Putamen (tissue), 1 donor: ENCODE measurements at regions not wholly inside any gene's neighbourhood (a gene's known extent, or its start where the extent isn't known, plus 50 kb on each side); places are given as distances from the start of the nearest gene placed in this dataset.

ENCODE experiments used
- DNase-seq: peaks from one replicate; pipeline ENCODE4 v3.0.0-alpha.2; 2016; ENCODE audit warnings: low spot score

DNA sequence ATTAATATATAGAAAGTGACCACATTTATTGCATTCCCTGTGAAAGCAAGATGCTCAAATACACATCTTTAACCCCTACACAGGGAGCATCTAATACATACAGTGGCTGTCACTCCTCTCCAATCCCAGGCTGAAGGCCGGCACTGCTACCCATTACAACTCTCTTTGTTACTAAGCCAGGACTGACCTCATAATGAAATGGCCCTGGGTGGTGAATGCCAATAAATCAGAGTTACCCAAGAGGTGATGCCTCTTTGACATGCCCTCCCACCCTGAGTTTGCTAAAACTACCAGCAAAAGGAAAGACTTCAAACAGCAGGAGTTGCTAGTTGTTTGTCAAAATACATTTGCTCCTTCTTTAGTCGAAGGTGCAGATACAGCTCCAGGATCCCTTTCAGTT lies 214.2 kb downstream of the FOXA2 start:
- no peak for DNase-seq

DNA sequence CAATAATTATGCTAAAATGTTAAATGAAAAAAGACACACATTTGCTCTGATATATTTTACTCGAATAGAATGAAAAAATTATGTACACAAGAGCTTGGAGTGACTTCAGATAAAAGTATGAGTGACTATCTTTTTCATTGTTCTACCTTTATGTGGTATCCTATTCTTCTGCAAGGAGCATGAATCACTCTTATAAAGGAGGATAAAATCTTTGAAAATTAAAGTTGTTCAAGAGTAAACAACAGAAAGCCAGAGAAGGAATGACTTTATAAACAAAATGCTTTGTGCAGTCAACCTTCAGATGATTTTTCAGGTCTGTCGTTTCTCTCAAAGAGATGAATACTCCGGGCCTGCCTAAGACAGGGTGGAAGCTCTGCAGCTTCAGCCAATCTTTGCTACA lies 215.3 kb downstream of the FOXA2 start:
- DNase-seq, result no peak

DNA sequence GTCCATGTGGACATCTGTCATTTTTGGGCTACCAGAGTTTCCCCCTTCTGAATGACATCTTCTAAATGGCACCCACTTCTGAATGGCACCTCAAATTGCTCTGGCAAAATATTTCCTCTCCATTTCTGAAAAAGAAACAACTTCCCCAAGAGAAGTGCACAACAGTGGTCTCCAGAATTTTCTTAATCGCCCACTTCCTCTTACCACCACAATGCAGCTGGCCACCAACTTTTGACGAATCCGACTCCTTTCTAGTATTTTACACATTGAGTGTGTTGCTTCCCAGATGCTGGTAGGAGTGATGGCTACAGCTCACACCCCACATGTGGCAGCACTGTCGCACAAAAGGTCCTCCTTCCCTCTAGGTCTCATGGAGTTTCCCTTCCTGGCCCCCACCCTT lies 216.1 kb downstream of the FOXA2 start:
- DNase-seq, result no peak

DNA sequence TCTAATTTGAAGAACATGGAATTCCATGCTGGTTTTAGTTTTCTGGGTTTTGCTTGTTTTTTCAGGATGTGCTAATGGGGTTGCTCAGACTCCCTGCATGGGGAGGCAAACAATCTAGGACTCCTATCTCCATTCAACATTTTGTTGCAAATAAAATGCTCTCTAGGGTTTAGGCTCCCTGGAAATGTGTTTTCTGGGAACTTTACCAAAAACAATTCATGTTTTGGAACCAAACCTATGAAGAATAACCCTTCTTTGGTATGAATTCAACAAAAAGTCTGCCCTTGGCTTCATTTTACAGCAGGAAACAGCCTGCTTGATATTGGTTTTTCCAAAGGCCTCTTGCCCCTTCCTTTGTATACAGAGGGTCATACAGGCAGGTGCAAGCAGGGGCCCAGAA lies 217.7 kb downstream of the FOXA2 start:
- DNase-seq, result no peak

DNA sequence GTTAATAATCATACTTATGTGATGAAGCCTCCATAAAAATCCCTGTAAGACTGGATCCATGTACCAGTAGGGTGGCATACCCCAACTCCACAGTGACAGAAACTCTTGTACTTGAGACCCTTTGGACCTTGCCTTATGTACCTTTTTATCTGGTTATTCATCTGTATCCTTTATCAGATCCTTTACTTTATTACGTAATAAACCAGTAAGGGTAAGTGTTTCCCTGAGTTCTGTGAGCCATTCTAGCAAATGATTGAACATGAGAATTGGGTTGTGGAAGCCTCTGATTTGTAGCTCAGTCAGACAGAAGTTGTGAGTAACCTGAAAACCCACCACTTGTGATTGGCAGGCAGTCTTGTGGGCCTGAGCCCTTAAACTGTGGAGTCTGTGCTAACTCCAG lies 229.7 kb downstream of the FOXA2 start:
- no peak for DNase-seq

DNA sequence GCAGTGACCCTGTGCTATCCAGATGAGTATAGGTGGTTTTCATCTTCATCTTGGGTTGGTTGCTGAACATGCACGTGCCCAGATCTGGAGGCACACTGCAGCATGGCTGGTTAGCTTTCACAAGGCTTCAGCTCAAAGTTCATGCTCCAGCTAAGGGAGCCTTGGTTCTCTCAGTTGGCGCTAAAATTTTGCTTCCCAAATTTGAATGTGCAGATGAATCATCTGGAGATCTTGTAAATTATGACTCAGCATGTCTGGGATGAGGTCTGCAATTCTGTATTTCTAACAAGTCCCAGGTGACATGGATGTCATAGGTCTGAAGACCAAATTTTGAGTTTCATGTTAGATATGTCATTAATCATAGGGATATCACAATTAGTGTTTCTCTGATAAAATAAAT lies 230.8 kb downstream of the FOXA2 start:
- DNase-seq, result no peak

DNA sequence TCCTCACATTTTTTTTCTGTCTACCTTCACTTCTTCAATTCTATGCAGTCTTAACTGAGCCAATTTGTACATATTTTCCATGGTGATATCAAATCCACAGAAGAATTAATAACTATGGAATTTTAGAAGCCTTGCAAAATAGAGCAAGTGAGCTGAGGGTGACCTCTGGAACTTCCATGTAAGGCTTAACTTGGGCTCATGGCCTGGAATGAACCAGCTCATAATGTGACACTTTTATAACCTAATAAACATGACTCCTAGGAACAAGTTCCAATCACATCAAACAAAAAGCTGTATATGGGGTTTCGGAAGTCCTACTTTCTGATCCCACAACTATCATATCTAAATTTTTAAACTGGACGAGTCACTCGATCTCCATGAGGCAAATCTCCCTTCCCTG lies 232.4 kb downstream of the FOXA2 start:
- no peak for DNase-seq

DNA sequence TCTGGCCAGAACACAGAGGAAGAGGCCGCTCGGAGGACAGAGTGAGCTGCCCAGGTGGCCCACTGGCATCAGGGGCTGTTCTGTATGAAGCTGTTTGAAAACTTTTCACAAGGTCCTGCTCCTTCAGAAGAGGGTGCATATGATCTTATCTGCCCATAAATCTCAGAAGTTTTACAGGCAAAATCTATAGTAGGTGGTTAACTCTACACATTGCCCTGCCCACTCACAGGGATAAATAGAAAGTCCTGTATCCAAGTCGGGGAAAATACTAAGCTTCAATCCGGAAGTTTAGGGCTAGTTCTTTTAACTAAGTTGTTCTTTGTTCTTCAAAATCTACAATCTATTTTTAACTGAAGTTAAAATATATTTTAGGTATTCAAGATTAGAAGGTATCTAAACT lies 233.7 kb downstream of the FOXA2 start:
- DNase-seq, result no peak

DNA sequence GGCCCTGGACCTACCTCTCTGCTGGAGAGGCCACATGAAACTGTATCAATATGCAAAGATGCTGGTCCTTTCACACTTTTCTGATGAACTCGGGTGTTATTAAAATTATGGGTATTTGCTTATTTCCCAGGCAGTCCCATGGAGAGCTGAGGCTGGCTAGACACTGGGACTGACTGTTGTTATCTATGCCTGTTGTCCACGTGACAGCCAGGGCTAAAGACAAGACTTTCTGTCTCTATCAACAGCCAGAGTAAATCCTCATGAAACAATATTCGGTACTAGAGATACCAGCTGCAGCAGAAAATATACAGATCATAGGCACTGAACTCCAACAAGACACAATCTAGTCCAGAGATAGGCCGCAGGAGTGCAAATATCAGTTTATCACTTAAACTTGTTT lies 236.4 kb downstream of the FOXA2 start:
- DNase-seq, result no peak

DNA sequence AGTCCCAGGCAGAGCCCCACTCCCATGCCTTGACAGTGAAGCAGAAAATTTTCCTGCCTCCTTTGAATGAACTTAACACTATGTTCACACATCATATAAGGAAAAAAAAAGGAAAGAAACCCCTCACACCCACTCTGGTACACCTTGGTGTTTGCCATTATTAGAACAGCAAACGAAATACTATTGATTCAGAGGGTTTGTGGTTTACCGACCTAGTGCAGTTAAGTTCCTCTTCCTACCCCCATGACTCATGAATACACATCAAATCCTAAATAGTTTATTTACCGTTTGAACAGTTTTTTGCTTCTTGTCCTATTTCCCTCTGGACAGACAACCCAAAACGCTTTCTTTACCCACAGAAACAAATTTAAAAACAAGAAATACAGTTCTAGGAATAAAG lies 237.7 kb downstream of the FOXA2 start:
- no peak for DNase-seq

DNA sequence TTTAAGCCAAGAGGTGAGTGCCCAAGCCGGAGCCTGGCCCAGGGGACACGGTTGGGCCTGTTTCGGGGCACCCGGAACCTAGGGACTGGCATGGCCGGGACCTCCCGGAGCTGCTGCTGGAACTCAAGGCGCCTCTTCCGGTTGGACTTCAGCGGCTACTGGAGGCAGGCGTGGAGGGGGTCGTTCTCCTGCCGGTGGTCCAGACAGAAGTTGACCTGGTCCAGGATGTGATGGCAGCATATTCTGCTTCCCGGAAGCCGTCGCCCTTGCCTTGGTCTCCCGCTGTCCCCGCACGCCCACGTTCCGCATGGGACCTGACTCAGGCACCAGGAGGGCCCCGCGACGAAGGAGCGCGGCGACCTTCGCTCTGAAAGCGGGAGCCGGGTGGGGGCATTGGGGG lies 240.8 kb downstream of the FOXA2 start:
- DNase-seq, result no peak

DNA sequence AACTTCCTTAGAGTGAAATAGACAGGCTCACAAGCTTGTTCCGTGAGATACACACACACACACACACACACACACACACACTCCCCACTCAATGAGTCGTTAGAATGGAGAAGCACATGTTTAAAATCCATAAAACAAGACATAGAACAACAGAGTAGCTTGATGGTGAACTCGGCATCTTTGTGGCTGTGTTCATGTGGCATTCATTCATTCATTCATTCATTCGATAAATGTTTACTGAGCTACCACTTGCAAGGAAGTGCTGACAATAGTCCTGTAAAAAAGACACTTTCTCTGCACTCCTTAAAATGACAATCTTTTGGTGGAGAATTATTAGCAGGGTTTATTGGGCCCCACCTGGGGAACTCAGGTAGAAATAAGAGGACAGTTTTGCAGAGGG lies 242.0 kb downstream of the FOXA2 start:
- DNase-seq, result no peak

DNA sequence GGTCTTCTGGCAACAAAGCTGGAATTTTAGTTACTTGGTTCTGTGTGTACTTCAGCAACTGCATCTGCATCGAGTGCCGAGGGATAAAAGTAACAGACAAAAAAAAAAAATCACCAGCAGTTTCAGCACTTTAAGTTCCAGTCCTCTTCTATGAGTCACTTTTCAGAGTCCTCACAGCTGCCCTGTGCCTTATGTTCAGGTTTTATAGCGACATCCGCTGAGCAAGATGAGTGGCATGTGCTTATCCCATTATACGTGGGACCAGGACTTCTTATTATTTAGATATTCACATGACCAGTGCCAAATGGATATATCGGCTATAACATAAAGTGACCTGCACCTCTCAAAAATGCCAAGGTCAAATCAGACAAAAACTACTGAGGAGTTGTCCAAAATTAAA lies 242.9 kb downstream of the FOXA2 start:
- DNase-seq, result no peak

DNA sequence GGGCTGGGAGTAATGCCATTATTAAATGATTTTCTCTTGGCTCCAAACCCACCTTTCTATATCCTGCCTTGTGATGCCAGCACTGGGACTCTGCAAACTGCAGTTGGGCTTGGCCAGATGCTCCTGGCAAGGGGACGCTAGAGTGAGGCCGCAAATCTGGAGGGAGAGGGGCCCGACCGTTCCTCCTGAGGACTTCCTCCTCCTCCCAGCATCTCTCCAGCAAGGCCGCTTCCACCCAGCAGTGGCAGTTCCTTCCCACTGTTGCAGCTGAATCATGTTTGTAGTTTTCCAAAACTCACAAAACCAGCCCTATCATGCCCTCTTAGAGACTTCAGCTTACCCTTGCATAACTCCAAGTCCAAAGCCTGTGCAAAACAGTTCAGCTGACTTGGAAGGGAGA lies 244.4 kb downstream of the FOXA2 start:
- no peak for DNase-seq

DNA sequence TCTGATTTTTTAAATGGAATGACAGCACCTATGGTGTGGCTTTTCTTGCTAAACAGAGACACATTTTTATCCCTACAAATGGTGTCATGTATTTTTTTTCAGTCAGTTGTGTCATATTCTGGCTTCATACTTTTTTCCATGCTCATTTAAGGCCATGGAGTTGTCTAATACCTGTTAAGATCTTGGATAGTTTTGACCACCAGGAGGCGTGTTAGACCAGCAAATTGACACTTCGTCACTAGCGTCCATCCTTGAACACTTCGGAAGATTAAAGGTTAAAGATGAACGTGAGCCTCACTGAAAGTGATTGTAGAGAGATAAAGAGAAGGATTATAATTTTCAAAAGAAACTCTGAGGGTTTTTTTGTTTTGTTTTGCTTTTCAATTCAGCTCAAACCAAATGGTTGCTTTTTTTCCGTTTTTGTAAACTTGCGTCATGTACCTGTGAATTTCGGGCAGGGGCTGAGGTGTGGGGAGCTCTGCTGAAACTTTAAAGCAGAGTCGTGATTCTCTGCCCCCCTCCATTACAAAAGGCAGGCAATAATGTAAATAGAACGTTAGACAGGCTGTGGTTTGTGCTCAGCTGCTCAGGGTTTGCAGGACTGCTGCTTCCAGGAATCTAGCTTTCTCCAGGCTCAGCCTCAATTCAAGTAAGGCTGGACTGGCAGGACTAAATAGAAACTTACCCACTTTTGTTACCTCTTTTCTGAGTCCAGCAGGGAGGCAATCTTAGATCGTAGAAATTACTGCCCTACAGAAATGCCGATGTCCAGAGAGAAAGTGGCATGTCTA lies 245.1 kb downstream of the FOXA2 start:
- peak; percentile 33 for DNase-seq

DNA sequence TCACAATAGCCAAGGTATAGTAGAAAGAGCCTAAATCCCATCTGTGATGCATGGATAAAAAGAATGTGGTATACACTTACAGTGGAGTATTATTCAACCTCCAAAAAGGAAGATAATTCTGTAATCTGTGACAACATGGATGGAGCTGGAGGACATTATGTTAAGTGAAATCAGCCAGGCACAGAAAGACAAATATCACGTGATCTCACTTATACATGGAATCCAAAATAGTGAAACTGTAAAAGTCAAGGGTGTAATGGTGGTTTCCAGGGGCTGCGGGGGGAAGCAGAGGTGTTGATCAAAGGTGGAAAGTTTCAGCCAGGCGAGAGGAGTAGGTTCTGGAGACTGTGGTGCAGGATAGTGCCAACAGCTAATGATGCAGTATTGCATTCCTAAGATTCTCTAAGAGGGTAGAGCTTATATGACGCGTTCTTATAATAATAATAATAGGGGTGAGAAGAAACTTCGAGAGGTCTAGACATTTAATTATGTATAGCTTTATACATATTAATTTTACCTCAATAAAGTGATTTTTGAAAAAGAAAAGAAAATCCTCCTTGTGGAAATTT lies 246.1 kb downstream of the FOXA2 start:
- DNase-seq, result no peak

DNA sequence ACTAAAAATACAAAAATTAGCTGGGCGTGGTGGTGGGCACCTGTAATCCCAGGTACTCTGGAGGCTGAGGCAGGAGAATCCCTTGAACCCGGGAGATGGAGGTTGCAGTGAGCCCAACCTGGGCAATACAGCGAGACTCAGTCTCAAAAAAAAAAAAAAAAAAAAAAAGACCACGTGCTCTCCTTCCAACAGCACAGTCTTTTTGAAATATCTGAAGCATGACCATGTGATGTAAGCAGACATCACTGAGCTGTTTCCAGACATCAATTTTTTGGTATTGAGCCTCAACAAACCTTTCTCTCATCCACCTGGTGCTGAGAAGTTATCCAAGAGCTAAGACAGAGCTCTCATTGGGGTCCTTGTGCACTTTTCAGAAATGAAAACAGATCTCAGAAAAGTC lies 249.2 kb downstream of the FOXA2 start:
- no peak for DNase-seq

DNA sequence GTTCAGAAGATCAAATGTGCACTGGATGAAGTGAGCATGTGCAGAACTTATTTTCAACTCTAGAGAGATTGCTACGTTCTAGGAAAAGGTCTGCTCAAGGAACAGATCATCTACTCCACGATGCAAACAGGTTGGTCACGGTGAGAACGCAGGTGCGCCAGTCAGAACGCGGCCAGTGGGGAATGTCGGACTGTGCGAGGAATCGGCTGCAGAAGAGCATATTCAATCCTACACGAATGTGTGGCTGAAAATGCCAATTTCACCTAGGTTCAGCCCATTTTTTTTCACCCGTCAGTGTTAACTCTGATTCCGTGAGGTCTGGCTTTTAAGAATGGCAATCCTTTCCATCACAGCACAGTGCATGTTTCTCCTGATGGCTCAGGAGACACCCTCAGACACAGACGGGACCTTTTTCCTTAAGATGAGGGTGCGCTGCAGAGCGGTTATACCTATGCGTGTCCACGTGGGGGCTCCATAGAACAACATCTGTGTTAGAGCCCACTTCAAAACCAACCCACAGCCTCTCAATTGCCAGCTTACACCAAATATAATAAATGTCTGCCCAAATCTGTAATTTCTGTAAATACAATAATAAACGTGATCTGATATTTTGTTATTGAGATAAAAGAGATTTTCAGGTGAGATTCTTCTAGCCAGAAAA lies 250.4 kb downstream of the FOXA2 start:
- peak; percentile 10 for DNase-seq

DNA sequence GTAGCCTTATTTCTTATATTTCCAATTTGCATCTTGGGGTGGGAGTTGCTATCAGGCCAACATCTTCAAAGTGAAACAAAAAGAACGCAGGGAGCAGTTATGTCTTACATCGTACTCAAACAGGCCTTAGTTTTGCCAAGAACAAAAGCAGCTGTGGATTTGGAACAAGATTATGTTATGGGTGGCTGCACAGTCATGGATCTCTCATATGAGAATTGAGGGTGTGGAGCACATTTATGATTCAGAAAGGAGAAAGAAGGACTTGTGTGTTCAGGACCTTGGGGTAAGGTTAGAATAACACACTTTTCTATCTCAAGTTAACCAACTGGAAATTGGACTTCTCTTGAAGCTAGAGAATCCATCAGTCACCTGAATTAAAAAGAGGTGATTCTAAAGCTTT lies 259.9 kb downstream of the FOXA2 start:
- DNase-seq, result no peak

DNA sequence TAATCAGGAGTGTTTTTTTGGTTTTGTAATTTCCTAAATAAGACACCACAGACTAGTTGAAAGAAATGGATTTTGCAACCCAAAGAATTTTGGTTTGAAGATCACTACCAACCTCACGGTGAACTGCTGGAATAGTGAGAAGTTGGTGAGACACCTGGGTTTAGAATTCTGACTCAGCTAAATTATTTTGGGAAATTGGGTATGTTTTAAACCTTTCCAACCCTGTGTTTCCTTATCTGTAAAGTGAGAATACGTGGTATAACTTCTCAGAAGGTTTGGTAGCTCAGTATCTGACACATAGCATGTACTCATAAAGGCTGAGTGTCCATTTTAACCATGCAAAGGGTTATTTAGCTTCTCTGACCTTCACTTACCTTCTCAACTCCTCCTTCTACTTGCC lies 261.9 kb downstream of the FOXA2 start:
- no peak for DNase-seq

DNA sequence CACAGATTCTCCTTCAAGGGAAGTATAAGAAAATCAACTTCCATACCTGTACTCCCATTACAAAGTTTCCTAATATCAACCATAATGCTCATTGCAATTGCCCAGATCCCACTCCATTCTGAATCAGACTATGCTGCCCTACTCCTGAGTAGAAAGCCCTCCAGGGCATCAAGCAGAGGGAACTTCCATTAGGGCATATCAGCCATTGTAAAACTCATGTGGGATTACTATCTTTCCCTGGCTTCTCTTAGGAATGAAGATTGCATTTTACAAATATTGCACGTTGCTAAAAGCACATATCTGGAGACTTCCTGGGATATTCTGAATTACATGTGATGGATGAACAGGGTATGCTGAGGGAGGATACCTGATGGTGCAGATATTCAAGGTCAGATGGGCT lies 263.2 kb downstream of the FOXA2 start:
- no peak for DNase-seq

DNA sequence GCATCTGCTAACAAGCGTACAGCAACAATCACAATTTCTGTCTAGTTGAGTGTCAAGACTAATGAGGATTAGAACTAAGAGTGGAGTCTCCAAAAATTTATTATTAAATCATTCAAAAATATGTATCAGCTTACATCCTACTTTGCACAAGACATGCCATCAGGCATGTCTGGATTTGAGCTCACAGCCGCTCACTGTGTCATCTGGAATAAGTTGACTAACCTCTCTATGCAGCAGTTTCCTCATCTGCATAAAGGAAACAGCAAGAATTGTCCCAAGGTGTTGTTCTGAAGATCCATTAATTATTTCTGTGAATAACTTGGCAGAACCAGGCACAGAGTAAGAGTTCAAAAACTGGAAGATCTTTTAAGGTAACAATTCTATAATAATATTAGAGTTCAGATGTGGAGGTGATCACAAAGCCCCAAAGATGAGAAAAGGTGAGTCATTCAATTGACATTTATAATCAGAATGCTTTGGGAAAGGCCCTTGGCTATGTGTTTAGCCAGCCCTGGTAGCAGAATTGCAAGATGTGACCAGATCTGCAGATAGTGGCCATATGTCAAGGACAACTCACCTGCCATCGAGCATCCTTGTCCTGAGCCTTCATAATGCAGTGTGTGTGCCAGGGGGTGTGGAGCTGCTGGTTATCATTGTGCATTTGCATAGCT lies 264.0 kb downstream of the FOXA2 start:
- no peak for DNase-seq

DNA sequence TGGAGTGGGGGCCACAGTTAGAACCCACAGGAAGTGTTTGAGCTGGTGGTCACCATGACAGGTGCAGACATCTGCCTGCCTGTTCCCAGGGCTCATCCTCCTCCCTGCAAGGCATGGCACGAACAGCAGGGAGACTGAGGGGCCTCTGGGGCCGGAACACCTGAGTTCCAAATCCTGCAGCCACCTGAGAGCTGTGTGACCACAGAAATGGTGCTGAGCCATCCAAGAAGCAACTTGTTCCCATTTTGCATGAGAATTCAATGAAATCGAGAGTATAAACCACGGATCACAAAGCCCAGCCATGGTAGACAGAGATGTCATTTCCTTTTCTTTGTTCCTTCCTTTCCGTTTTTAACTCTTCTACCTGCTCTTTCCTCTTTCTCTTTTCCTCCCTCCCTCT lies 268.6 kb downstream of the FOXA2 start:
- no peak for DNase-seq
